SK-N-DZ (cell line): ENCODE measurements at regions not wholly inside any gene's neighbourhood (a gene's known extent, or its start where the extent isn't known, plus 50 kb on each side); places are given as distances from the start of the nearest gene placed in this dataset.

ENCODE experiments used
- DNase-seq: peaks from one replicate; pipeline ENCODE4 v3.0.0-alpha.2; 2015; ENCODE audit warnings: low spot score

- peak; percentile 41 for DNase-seq
Observed at GRCh38 chr13:111474136-111475002, 153.9 kb downstream of the TEX29 start.

GRCh38 chr13:111475488-111475887 is 155.0 kb downstream of the TEX29 start:
- DNase-seq, result no peak

DNA sequence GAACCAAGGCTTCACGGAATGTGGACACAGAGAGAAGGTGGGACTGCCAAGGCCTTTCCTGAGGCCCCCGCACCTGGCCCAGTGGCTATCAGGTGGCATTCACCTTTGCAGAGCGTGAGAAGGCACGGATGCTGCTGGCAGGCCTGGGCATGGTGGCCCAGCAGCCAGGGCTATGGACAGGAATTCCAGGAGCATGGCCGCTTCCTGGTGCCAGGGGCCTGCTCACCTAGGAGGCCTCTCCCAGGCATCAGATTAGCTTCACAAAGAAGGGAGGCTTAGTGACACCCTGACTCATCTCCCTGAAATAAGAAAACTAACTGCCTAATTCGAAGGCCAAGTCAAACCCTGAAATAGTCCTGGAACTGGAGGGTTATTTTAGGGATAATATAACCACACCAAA is 155.8 kb downstream of the TEX29 start:
- no peak for DNase-seq

- no peak for DNase-seq
Observed at GRCh38 chr13:111479412-111479811, 159.0 kb downstream of the TEX29 start.

DNA sequence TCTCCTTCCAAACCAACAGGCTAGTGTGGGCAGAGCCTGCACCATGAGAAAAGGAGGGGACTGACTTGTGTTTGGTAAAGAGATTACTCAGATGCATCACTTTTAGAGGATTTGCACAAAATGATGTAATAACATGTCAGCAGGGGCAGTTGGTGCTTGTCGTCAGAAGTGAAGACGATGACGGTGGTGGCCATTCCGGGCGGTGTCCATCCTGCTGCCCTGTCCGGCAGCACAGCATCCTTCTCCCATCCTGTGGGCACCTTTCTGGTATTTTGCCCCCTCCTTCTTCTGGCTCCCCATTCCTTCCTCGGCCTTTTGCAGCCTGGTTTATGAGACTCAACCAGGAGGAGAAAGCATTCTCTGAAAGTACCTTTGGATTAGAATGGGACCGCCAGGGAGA is 160.1 kb downstream of the TEX29 start:
- DNase-seq, result no peak

DNA sequence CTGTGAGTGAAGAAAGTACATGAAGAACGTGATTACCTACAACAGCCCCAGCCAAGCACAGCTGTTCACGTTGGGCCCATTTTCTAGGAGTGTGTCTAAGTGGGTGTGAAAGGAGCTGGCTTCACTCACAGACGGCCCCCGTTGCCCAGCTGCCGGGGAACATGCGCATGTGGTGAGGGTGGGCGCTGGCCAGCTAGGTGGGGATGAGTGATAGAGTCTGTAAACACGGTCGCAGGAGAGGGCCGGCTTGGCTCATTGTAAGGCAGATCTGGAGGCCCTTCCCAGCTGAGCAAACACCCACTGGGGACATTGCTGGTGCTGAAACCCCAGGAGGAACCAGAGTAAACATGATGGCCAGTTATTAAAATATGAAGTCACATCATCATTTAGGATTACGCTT is 160.5 kb downstream of the TEX29 start:
- DNase-seq, result no peak

DNA sequence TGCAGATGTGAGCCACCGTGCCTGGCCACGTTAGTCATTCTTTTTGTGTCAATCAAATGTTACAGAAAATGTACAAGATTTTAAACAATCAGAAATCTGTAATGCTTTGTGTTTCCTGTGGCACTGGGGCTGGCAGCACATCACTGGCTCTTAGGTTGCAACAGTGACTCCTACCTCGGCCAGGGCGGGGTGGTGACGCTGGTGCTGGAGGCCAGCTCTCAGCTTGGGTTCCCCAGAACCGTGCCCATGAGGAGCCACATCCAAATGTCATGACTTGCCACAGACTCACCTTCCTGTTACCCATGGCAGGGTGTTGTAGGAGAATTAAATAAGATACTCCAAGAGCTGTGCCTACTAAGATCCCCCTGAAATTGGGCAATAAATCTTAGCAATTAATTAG is 161.7 kb downstream of the TEX29 start:
- DNase-seq, result no peak

- no peak for DNase-seq
Observed at GRCh38 chr13:111482806-111483620, 162.6 kb downstream of the TEX29 start.

- no peak for DNase-seq
Observed at GRCh38 chr13:111483621-111483987, 163.2 kb downstream of the TEX29 start.

DNA sequence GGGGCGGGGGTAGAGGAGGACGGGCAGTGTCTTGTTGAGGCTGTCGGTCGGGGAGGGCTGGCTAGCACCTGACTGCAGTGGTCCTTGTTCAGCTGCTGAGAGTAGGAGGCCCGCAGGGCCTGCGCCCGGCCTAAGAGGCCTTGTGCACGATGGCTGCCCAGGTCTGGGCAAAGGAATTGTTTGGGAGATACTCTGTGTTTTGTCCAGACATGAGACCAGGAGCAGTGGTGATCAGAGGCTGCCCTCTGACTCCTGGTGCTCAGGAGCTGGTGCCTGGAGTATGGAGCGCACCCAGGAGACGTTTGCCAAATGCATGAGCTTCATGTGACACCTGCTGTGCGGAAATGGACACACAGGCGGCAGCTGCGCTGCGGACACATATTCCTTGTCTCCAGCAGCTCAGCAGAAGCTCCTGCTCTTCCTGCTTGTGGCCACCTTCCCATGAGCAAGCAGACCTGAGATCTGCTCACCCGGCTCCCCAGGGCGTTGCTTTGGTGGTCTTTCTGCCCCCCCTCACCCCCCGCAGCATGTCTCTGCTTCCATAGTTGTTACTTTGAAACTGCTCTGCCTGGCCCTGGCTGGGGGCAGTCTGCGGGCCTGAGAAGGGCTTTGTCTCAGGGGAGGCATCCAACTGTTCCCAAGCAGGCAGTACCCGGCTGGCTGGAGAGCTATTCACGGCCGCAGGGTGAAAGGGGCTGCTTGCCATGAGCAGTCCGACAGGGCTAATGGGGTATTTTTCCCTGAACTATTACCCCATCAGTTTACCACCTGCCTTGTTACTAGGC is 163.9 kb downstream of the TEX29 start:
- DNase-seq, result no peak

- no peak for DNase-seq
Observed at GRCh38 chr13:111484959-111485358, 164.5 kb downstream of the TEX29 start.

- DNase-seq, result no peak
Observed at GRCh38 chr13:111485491-111486250, 165.2 kb downstream of the TEX29 start.

GRCh38 chr13:111486331-111486730 is 165.9 kb downstream of the TEX29 start:
- DNase-seq, result no peak

GRCh38 chr13:111486801-111487200 is 166.4 kb downstream of the TEX29 start:
- no peak for DNase-seq

GRCh38 chr13:111488486-111489132 is 168.2 kb downstream of the TEX29 start:
- no peak for DNase-seq

DNA sequence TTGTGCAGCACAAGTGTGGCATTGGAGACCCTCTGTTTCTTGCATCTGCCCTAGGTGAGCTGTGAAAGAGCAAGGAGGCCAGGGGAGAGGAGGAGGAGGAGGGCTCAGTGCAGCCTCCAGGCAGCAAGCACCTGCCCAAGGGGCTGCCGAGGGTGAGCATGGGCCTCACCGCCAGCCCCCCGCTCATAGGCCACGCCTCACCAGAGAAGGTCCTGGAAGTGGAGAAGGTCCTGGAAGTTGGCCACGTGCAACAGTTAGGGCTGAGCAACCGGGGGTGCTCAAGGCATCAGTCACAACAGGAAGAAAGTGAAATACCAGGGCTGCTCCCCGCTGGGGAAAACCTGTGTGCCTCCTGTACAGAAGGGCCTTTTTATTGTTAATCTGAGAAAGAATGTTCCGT is 168.9 kb downstream of the TEX29 start:
- DNase-seq, result no peak

DNA sequence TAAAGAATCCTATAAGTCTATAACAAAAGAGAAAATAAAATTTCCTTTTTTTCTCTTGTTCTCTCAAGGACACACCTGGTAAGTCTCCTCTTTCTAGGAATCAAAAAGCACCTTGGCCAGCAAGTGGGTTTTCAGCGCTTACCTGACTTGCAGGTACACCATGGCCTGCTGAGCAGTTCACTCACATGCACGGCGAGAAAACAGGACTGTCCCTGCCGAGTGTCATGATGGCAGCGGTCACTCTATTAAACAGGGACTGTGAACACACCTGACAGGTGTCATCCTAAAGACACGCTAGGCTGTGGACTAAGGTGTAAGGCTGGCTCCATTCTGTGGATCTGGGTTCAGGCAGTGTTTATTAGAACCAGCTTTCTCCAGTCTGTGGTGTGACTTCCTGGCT is 170.2 kb downstream of the TEX29 start:
- DNase-seq, result no peak

DNA sequence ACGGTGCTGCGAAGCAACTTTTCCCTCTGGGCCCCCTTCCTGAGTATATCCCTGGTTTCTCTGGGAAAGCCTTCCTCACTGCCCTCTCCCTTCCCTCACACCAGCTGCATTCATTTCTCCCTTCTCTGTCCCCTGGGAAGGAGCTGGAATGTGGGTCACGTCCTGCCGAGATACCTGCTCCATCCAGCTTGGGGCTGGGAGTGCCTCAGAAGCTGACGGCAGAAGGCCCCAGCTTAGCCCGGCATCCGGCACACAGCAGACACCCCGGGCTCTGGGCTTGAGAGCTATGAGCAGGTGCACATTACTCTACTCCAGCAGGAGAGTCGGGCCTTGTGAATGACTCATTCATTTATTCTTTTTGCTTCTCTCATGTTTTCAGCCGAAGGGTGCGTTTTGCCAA is 170.6 kb downstream of the TEX29 start:
- no peak for DNase-seq

DNA sequence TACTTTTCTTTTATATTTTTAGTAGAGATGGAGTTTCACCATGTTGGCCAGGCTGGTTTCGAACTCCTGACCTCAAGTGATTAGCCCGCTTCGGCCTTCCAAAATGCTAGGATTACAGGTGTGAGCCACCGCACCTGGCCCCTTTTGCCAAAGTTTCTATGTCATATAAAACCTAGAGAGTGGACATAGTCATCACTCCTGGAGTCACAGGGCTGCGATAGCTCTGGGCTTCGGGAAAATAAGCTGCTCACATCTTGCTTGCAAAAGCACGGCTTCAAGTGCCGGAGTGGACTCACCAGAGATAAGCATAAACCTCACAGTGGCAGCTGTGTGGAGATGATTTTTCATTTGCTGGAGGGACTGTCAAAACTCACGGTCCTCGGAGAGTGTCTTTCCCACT is 171.2 kb downstream of the TEX29 start:
- DNase-seq, result no peak

DNA sequence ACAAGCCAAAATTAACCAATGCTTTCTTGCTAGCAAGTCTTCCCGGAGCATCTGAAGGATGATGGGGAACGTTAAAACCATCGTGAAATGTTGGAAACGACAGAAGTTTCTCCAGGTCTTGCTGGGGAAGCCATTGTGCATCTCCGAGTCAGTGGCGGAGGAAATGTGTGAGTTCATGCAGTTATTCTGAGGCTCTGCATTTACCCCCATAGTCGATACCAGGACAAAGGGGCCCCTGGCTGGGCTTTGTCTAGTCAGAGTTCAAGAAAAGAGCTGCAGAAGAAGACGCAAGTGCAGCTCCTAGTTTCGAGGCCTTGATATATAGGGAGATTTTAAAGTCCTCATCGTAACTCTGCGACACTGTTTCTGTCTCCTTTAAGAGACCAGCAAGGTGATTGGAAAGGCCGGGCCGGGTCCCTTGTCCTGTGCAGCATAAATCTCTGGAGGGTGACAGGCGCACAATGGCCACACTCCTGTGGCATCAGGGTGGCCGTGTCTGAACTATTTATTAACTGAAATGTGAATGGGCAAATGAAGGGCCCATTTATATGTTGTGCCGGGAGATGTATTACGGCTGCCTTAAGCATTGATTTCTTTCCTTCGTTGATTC is 172.0 kb downstream of the TEX29 start:
- no peak for DNase-seq
